H1 (cell line): ENCODE measurements at regions not wholly inside any gene's neighbourhood (a gene's known extent, or its start where the extent isn't known, plus 50 kb on each side); places are given as distances from the start of the nearest gene placed in this dataset.

Experiments
- CTCF ChIA-PET: fragments of 300-600 bp; sonication (Branson Sonifier 250); formaldehyde crosslinking; loops from one replicate; lab custom pipeline; 2021; ENCODE audit not compliant: partially characterized antibody; lab: Charles Lee
- POLR2A ChIA-PET: fragments of 300-600 bp; sonication (Branson Sonifier 250); formaldehyde crosslinking; loops from one replicate; lab custom pipeline; 2021; ENCODE audit warnings: inconsistent platforms; ENCODE audit not compliant: partially characterized antibody; lab: Charles Lee
- DNase-seq, 2 experiments: peaks; one replicate each; pipeline versions ENCODE4 v3.0.0 to v3.0.0-alpha.2; 2010 to 2022; ENCODE audit warnings: low spot score in 2 of 2, low read depth in 1 of 2, mixed read lengths in 1 of 2
- FAIRE-seq: peaks from 2 replicates; lab custom pipeline; 2011; peaks lifted over from hg19 to GRCh38; lab: Jason Lieb, UNC
- H2AFZ ChIP-seq: 2 replicates; pipeline ENCODE4 v1.8.1; 2012; ENCODE audit warnings: low read length, inconsistent platforms
- H2AK5ac ChIP-seq: 2 replicates; pipeline ENCODE4 v1.6.1; 2013; ENCODE audit warnings: low read depth, low read length
- H2BK120ac ChIP-seq: replicated peaks from 2 replicates; pipeline ENCODE3; 2013; ENCODE audit warnings: low read depth, low read length, inconsistent platforms
- H2BK12ac ChIP-seq: 2 replicates; pipeline ENCODE4 v1.6.1; 2013; ENCODE audit warnings: low read depth, low read length
- H2BK15ac ChIP-seq: 2 replicates; pipeline ENCODE4 v1.6.1; 2013; ENCODE audit warnings: low read length
- H2BK20ac ChIP-seq: 2 replicates; pipeline ENCODE4 v1.6.1; 2013; ENCODE audit warnings: low read length
- H2BK5ac ChIP-seq: 2 replicates; pipeline ENCODE4 v1.6.1; 2013; ENCODE audit warnings: low read depth, low read length
- H3K14ac ChIP-seq: 2 replicates; pipeline ENCODE4 v1.6.1; 2013; ENCODE audit warnings: inconsistent platforms; ENCODE audit not compliant: insufficient read length
- H3K18ac ChIP-seq: 2 replicates; pipeline ENCODE4 v1.6.1; 2013; ENCODE audit warnings: low read length; ENCODE audit errors: extremely low read depth
- H3K23ac ChIP-seq: 2 replicates; pipeline ENCODE4 v1.6.1; 2013; ENCODE audit warnings: inconsistent platforms; ENCODE audit not compliant: insufficient read length
- H3K23me2 ChIP-seq: 2 replicates; pipeline ENCODE4 v1.6.1; 2013; ENCODE audit warnings: low read depth, low read length
- H3K27ac ChIP-seq: 2 replicates; pipeline ENCODE4 v1.6.1; 2011; ENCODE audit warnings: low read depth, low read length, inconsistent platforms
- H3K27me3 ChIP-seq, 4 experiments: replicated peaks in 1 of 4; 1 replicate in 1 of 4; 2 replicates in 3 of 4; pipeline versions ENCODE4 v1.6.1 to v1.8.1; 2011 to 2013; ENCODE audit warnings: low read length in 3 of 4, mild to moderate bottlenecking in 3 of 4, inconsistent platforms in 2 of 4, mixed read lengths in 2 of 4, moderate library complexity in 1 of 4; ENCODE audit not compliant: control insufficient read depth in 3 of 4, insufficient read depth in 3 of 4; ENCODE audit errors: extremely low read depth in 1 of 4
- H3K36me3 ChIP-seq, 4 experiments: 2 replicates each; pipeline versions ENCODE4 v1.6.1 to v1.8.1; 2011 to 2013; ENCODE audit warnings: mild to moderate bottlenecking in 4 of 4, low read length in 3 of 4, moderate library complexity in 2 of 4, control low read depth in 1 of 4, inconsistent platforms in 1 of 4; ENCODE audit not compliant: insufficient read depth in 4 of 4, control insufficient read depth in 2 of 4
- H3K4ac ChIP-seq: replicated peaks from 2 replicates; pipeline ENCODE3; 2013; ENCODE audit warnings: low read length, low read depth, mixed read lengths, inconsistent platforms; ENCODE audit not compliant: insufficient read length
- H3K4me1 ChIP-seq, 4 experiments: replicated peaks in 1 of 4; 1 replicate in 1 of 4; 2 replicates in 3 of 4; pipeline versions ENCODE4 v1.6.1 to v1.8.1; 2011 to 2013; ENCODE audit warnings: low read length in 3 of 4, inconsistent platforms in 2 of 4, mixed read lengths in 1 of 4; ENCODE audit not compliant: insufficient read depth in 4 of 4, control insufficient read depth in 3 of 4
- H3K4me2 ChIP-seq, 2 experiments: 2 replicates each; pipeline versions ENCODE4 v1.6.1 to v1.8.1; 2011 to 2013; ENCODE audit warnings: low read depth in 2 of 2, low read length in 2 of 2, control low read depth in 1 of 2, inconsistent platforms in 1 of 2, mild to moderate bottlenecking in 1 of 2; ENCODE audit not compliant: insufficient read depth in 1 of 2
- H3K4me3 ChIP-seq, 4 experiments: fragments of 200-600, 300-600 bp in 1 of 4; sonication (generic), shearing (Covaris generic), sonication (Bioruptor Twin) in 1 of 4; 2 replicates each; pipeline versions ENCODE4 v1.5.1 to v1.8.1; 2011 to 2016; ENCODE audit warnings: low read length in 4 of 4, low read depth in 3 of 4, control low read depth in 2 of 4, inconsistent platforms in 2 of 4, mild to moderate bottlenecking in 2 of 4, mixed read lengths in 1 of 4, moderate library complexity in 1 of 4; ENCODE audit not compliant: insufficient read depth in 2 of 4; ENCODE audit errors: extremely low read depth in 1 of 4
- H3K56ac ChIP-seq: replicated peaks from 2 replicates; pipeline ENCODE3; 2013; ENCODE audit warnings: low read depth, mild to moderate bottlenecking, mixed read lengths, low read length, inconsistent platforms; ENCODE audit not compliant: insufficient read length
- H3K79me1 ChIP-seq: 2 replicates; pipeline ENCODE4 v1.6.1; 2013; ENCODE audit warnings: low read depth, low read length, control low read depth
- H3K79me2 ChIP-seq, 2 experiments: 2 replicates each; pipeline versions ENCODE4 v1.6.1 to v1.8.1; 2012 to 2013; ENCODE audit warnings: low read length in 2 of 2, mild to moderate bottlenecking in 2 of 2, inconsistent platforms in 1 of 2; ENCODE audit not compliant: insufficient read depth in 2 of 2, control insufficient read depth in 1 of 2
- H3K9ac ChIP-seq, 4 experiments: replicated peaks in 1 of 4; 1 replicate in 1 of 4; 2 replicates in 3 of 4; pipeline versions ENCODE4 v1.6.1 to v1.8.1; 2011 to 2013; ENCODE audit warnings: low read depth in 3 of 4, low read length in 3 of 4, control low read depth in 2 of 4, mild to moderate bottlenecking in 2 of 4, moderate library complexity in 2 of 4, inconsistent platforms in 1 of 4; ENCODE audit errors: extremely low read depth in 1 of 4
- H3K9me3 ChIP-seq, 2 experiments: 2 replicates each; pipeline versions ENCODE4 v1.6.1 to v1.8.1; 2012 to 2013; ENCODE audit warnings: mild to moderate bottlenecking in 2 of 2, moderate library complexity in 2 of 2, control low read depth in 1 of 2, inconsistent platforms in 1 of 2, low read depth in 1 of 2, low read length in 1 of 2, mixed read lengths in 1 of 2; ENCODE audit not compliant: insufficient read depth in 2 of 2
- H4K20me1 ChIP-seq, 2 experiments: replicated peaks in 1 of 2; 2 replicates each; pipeline versions ENCODE3 to v1.8.1; 2011 to 2013; ENCODE audit warnings: inconsistent platforms in 2 of 2, low read length in 2 of 2, mild to moderate bottlenecking in 1 of 2; ENCODE audit not compliant: insufficient read depth in 2 of 2, control insufficient read depth in 1 of 2
- H4K5ac ChIP-seq: 2 replicates; pipeline ENCODE4 v1.6.1; 2013; ENCODE audit warnings: low read length, low read depth, mixed read lengths, inconsistent platforms; ENCODE audit not compliant: insufficient read length
- H4K8ac ChIP-seq: 2 replicates; pipeline ENCODE4 v1.8.0; 2013; ENCODE audit warnings: mild to moderate bottlenecking, moderate library complexity, low read length, inconsistent platforms; ENCODE audit not compliant: insufficient read depth; ENCODE audit errors: extremely low read depth
- H4K91ac ChIP-seq: replicated peaks from 2 replicates; pipeline ENCODE3; 2013; ENCODE audit warnings: low read length, mixed read lengths, inconsistent platforms; ENCODE audit not compliant: insufficient read length
- E2F6 ChIP-seq: IDR thresholded peaks from 2 replicates; pipeline ENCODE4 v1.6.1; 2012; ENCODE audit warnings: inconsistent platforms
- GTF2F1 ChIP-seq: IDR thresholded peaks from 2 replicates; pipeline ENCODE4 v1.6.1; 2012; ENCODE audit warnings: low read depth, low read length, improper control_type of control experiment, borderline replicate concordance
- HDAC6 ChIP-seq: IDR thresholded peaks from one replicate; pipeline ENCODE4 v1.7.1; 2012; ENCODE audit warnings: low read depth, mild to moderate bottlenecking, inconsistent platforms, low read length, moderate library complexity
- KDM5A ChIP-seq: fragments of 200-600 bp; IDR thresholded peaks from 2 replicates; pipeline ENCODE4 v1.7.1; 2012; ENCODE audit warnings: mild to moderate bottlenecking, low read length, inconsistent platforms, mixed read lengths
- POU5F1 ChIP-seq: IDR thresholded peaks from 2 replicates; pipeline ENCODE4 v1.6.1; 2011; ENCODE audit warnings: low read depth, mild to moderate bottlenecking, low read length, moderate library complexity
- SP1 ChIP-seq: IDR thresholded peaks from 2 replicates; pipeline ENCODE4 v1.6.1; 2011; ENCODE audit warnings: low read depth, low read length
- SRF ChIP-seq: IDR thresholded peaks from 2 replicates; pipeline ENCODE4 v1.6.1; 2011; ENCODE audit warnings: mild to moderate bottlenecking, low read depth, low read length, moderate library complexity
- TAF7 ChIP-seq: optimal IDR thresholded peaks from 2 replicates; pipeline ENCODE3; 2011; ENCODE audit warnings: low read depth, mild to moderate bottlenecking, inconsistent platforms, low read length, moderate library complexity, borderline replicate concordance
- WGBS, 2 experiments: shearing (Covaris generic) in 1 of 2; methylation state at CpG; one replicate each; pipeline versions ENCODE4 v1.1.6 to v1.1.7; 2013 to 2015; ENCODE audit warnings: low lambda C conversion rate in 2 of 2, mixed read lengths in 2 of 2, inconsistent platforms in 1 of 2, low coverage in 1 of 2, missing lambda C conversion rate in 1 of 2; ENCODE audit not compliant: insufficient replicate concordance in 2 of 2, insufficient coverage in 1 of 2, insufficient read length in 1 of 2; ENCODE audit errors: extremely low coverage in 1 of 2, missing lambda C conversion rate in 1 of 2; 5-methylcytosine and 5-hydroxymethylcytosine counted together

- Histone ChIP-seq H3K36me3 (no peaks in the 10 kb centered on the region), H3K23ac (no peak overlapping the region), H2BK5ac (no peak overlapping the region), H3K9me3 (no peaks in the 10 kb centered on the region), H3K27ac (no peak overlapping the region), H3K14ac (no peak overlapping the region), H3K79me2 (no peaks in the 10 kb centered on the region), H2BK12ac (no peak overlapping the region), H3K4me2 (no peak overlapping the region), H3K4ac (no peak overlapping the region), H3K56ac (no peak overlapping the region), H4K20me1 (no peaks in the 10 kb centered on the region), H2BK20ac (no peak overlapping the region), H2BK15ac (no peak overlapping the region), H4K91ac (no peak overlapping the region), H3K18ac (no peak overlapping the region), H3K4me1 (no peaks in the 10 kb centered on the region; a peak in 1 of 7 replicates), H3K27me3 (no peaks in the 10 kb centered on the region), H3K23me2 (no peaks in the 10 kb centered on the region), H2BK120ac (no peak overlapping the region)
- FAIRE-seq = no peak
- CTCF ChIA-PET = interaction anchor here (0.8 to 1.2 kb wide), 4 partner anchors 70 to 477 kb away, joined by 3 to 4 read pairs (median 4); no protein-coding TSS in a partner anchor
- 85% methylated on average over 11 of the region's 11 CpGs; no CpG with 5 or more reads in 1 of the 2 experiments for WGBS, 2 experiments
- no peak for DNase-seq
- TF ChIP-seq SP1 (no peak), KDM5A (no peak), TAF7 (no peak), SRF (no peak), POU5F1 (no peak), HDAC6 (no peak), E2F6 (no peak), GTF2F1 (no peak)
- TF ChIP-seq, all 59 proteins: peak for 0
- H4K8ac ChIP-seq = no peak overlapping the region
- no peaks in the 10 kb centered on the region for H3K79me1 ChIP-seq
- POLR2A ChIA-PET = no interaction called here
- no peak overlapping the region for H4K5ac ChIP-seq
- H3K4me3 ChIP-seq = no peak overlapping the region
- no peak overlapping the region for H2AK5ac ChIP-seq
- H2AFZ ChIP-seq = no peak overlapping the region
- no peak overlapping the region for H3K9ac ChIP-seq
Measured at GRCh38 chr13:109374609-109375200, 411.7 kb downstream of the IRS2 start.
